NOMO-1 (cell line): ENCODE measurements at regions not wholly inside any gene's neighbourhood (a gene's known extent, or its start where the extent isn't known, plus 50 kb on each side); places are given as distances from the start of the nearest gene placed in this dataset.
A peak's percentile ranks its signal among the peaks of the same experiment; 100 is the strongest.
"Not testable (repeated sequence)": the region's sequence is repeated elsewhere in the genome, so short reads cannot be mapped to it uniquely, and the experiment has no call there.

Source experiments
- DNase-seq, 2 experiments: peaks; one replicate each; lab custom pipeline; 2025; ENCODE audit not compliant: unreplicated experiment in 2 of 2; lab: John Stamatoyannopoulos, UW

DNA sequence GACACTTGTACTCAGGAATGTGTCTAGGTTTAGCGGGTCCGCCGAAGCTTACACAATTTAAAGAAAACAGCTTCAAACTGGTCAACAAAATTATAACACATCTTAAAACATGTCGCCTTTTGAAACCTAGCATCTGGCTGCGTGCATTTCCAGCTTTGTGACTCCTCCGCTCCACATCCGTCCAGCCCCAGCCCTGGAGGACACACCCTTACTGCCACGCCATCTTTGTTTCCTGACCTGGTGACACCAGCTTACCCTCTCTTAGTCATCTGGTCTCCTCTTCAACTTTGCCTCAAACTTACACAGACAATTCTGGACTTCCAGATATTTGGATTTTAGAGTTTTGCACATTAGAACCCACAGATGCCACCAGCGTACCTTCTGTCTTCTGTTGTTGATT lies 198.7 kb upstream of the VSTM2A start:
- DNase-seq: no peak

DNA sequence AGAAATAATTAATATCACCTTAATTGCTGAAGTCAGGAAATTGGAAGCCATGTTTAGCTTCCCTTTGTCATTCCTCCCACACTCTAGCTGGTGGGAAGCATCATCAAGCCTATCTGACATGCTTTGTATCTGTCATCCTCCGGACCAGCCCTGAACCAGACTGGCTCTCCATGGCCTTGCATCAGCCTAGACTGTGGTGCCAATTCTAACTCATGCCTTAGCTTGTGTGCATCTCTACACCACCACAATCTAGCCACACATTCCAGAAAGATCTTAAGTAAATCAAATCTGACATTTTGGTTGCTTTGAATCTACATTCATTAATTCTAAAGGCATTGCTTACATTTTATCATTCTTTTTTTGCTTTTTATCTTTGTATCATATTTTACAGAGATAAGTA lies 196.4 kb upstream of the VSTM2A start:
- no peak for DNase-seq

DNA sequence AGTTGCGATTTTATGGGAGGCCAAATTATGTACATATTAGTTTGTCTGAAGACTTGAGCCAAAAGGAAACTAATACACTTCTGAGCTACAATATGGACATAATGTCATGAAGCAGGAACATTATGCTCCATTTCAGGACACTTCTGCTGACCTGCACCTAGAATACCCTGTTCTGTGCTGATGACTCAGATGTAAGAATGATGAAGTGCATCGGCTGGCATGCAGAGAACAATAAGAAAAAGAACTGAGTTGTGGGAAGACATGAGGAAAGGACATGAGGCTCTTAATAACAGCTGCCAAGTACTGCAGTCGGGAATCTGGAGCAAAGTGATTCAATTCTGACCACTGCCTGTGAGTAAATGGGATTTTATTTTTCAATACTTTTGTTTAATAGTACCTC lies 192.9 kb upstream of the VSTM2A start:
- DNase-seq: no peak

GRCh38 chr7:54354436-54354835 lies 187.7 kb upstream of the VSTM2A start:
- DNase-seq: no peak

GRCh38 chr7:54355842-54356241 lies 186.3 kb upstream of the VSTM2A start:
- DNase-seq: no peak

GRCh38 chr7:54360075-54360840 lies 181.9 kb upstream of the VSTM2A start:
- DNase-seq: no peak

GRCh38 chr7:54390565-54390964 lies 151.6 kb upstream of the VSTM2A start:
- peak in 1 of 2 experiments; percentile 5 for DNase-seq

- no peak for DNase-seq
Observed at GRCh38 chr7:54392935-54393334, 149.2 kb upstream of the VSTM2A start.

DNA sequence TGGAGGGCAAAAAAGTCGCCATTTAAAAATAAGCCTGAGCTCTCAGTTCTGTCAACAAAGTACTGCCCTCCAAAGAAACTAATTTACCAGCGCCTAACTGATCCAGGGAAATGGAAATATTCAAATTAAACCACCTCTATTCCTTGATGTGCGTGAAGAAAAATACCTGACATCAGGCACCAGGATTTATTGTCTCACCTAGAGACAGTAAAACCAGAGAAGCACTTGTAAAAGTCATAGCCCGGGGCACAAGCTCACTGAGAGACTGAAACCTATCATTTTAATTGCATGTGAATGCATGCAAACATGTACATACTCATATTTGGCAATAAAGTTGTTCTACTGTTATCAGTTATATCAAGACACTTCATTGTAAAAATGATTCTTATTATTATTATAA lies 147.3 kb upstream of the VSTM2A start:
- DNase-seq: peak; percentile 5 to 73

DNA sequence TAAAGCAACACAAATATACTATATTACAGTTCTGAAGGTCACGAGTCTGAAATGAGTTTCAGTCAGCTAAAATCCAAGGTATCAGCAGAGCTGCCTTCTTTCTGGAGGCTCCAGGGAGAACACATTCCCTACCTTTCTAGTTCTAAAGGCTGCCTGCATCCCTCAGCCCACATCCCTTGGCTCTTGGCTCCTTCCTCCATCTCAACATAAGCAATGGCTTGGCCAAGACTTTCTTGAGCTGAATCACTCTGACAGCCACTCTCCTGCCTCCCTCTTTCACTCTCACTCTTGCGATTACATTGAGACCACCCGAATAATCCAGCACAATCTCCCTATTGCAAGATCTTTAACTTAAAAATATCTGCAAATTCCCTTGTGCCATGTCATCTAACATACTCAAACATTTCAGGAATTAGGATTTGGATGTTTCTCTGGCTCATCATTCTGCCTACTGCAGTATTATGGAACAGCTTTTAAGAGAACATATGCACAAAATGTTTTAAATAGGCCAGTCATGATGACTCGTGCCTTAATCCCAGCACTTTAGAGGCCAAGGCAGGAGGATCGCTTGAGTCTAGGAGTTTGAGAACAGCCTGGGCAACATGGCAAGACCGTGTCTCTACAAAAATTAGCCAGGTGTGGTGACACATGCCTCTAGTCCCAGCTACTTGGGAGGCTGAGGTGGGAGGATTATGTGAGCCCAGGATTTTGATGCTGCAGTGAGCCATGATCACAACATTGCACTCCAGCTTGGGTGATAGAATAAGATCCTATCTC lies 144.2 kb upstream of the VSTM2A start:
- DNase-seq: peak; percentile 6 to 67

DNA sequence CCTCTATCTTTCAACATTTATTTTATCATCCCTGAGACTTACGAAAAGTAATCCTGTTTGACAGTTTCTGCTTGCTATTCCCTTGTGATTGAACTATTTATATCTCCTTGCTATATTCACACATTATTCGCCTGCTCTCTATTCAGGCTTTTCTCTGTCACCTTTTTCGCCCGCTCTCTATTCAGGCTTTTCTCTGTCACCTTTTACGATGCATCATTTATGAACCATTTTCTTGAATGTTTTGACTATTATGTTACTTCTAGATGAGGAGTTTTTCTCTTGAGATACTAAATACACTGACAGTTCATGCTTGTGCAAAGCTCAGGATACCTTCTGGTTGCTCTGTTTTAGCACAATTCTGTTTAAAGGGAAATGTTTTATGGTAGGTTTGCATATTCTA lies 143.3 kb upstream of the VSTM2A start:
- no peak for DNase-seq

DNA sequence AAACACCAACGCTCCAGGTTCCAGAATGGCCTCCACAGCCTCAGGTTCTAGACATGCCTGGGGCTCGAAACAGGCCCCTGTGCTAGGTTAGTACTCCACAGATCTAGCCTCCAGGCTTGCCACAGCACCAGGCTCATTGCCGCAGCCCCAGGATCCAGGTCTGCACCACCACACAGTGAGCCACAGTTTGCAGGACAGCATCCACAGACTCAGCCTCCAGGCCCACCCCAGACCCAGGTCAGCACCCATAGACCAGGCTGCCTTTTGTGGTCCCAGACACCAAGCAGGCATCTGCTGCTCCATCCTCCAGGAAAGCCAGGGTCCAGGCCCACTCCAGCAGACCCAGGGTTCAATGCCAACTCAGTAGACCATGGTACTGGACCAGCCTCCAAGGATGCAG lies 132.3 kb upstream of the VSTM2A start:
- DNase-seq: no peak

GRCh38 chr7:54416678-54417077 lies 125.5 kb upstream of the VSTM2A start:
- no peak for DNase-seq

DNA sequence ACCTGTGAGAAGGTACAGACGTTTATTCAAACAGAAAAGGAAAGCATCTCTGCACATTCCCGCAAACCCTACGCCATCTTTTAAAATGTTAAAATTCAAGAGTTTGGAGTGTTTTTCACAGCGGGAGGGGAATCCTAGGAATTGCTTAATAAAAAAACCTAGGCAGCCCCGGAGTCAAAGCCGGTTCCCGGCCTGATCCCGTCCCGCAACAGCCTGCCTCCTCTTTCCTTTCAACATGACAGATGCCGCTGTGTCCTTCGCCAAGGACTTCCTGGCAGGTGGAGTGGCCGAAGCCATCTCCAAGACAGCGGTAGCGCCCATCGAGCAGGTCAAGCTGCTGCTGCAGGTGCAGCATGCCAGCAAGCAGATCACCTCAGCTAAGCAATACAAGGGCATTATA lies 123.0 kb upstream of the VSTM2A start:
- DNase-seq: no peak

GRCh38 chr7:54426406-54426805 lies 115.8 kb upstream of the VSTM2A start:
- DNase-seq: peak; percentile 27 to 28

GRCh38 chr7:54429111-54429510 lies 113.1 kb upstream of the VSTM2A start:
- DNase-seq: no peak

DNA sequence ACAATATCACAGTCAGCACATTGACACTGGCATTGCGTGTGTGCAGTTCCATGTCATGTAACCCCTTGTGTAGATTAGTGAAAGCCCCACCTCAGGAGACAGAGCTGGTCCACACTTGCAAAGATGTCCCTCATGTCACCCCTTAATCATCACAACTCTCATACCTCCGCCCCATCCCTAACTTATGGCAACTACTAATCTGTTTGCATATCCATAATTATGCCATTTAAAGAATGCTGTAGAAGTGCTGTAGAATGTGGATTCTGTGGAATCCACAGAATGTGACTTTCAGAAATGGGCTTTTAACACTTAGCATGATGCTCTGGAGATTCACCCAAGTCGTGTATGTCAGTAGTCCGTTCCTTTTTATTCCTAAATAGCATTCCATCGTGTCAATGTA lies 102.8 kb upstream of the VSTM2A start:
- DNase-seq: no peak

- not testable (repeated sequence) for DNase-seq
Observed at GRCh38 chr7:54444046-54444686, 98.0 kb upstream of the VSTM2A start.

DNA sequence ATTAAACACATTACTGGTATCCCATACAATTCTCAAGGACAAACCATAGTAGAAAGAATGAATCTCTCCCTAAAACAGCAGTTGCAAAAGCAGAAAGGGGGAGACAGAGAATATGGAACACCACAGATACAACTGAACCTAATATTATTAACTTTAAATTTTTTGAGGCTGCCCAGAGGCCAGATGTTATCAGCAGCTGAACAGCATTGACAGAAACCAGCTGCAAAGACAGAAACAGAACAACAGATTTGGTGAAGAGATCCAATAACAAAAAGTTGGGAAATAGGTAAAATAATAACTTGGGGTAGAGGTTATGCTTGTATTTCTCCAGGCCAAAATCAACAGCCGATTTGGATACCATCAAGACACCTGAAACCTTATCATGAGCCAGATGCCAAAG lies 89.0 kb upstream of the VSTM2A start:
- DNase-seq: not testable (repeated sequence)

DNA sequence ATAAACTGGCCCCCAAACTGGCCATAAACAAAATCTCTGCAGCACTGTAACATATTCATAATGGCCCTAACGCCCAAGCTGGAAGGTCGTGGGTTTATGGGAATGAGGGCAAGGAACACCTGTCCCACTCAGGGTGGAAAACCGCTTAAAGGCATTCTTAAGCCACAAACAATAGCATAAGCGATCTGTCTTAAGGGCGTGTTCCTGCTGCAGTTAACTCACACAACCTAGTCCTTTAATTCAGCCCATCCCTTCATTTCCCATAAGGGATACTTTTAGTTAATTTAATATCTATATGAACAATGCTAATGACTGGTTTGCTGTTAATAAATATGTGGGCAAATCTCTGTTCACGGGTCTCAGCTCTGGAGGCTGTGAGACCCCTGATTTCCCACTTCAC lies 87.5 kb upstream of the VSTM2A start:
- not testable (repeated sequence) for DNase-seq

DNA sequence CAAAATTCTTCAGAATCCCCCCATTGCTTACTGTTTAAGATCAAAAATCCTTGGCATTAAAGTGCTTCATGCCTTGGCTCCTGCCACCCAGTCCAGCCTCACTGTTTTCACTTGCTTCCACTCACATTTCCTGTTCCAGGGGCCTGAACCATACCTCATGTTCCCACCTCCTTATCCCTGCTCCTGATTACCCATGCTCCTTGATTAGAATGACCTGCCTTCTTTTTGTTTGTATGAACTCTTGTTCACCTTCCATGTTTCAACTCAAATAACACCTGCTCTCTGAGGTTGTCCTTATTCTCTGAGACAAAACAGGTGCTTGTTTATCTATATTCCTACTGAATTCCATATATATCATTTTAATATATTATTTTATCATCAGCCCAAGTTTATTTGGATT lies 77.1 kb upstream of the VSTM2A start:
- no peak for DNase-seq

- DNase-seq: no peak
Observed at GRCh38 chr7:54469740-54470139, 72.4 kb upstream of the VSTM2A start.
